ENCODE measurements at regions not wholly inside any gene's neighbourhood (a gene's known extent, or its start where the extent isn't known, plus 50 kb on each side); places are given as distances from the start of the nearest gene placed in this dataset.

GRCh38 chr5:21238786-21239185 lies 1250.8 kb upstream of the CDH18 start:
- TF ChIP-seq CTCF (IDR thresholded peaks at IDR 0.05) (no peak), POLR2A (IDR thresholded peaks at IDR 0.05) (no peak)

All from transverse colon (tissue), 3 donors.